Hepatocyte (in vitro differentiated cells): ENCODE measurements at regions not wholly inside any gene's neighbourhood (a gene's known extent, or its start where the extent isn't known, plus 50 kb on each side); places are given as distances from the start of the nearest gene placed in this dataset.

Source experiments
- DNase-seq: peaks from one replicate; pipeline ENCODE4 v3.0.0-alpha.2; 2016; ENCODE audit warnings: low spot score
- H2AFZ ChIP-seq: fragments of 200-600 bp; sonication (generic); 2 replicates; pipeline ENCODE4 v1.6.0; 2016; ENCODE audit warnings: antibody characterized with exemption, mild to moderate bottlenecking
- H3K27ac ChIP-seq: fragments of 200-600 bp; sonication (generic); 2 replicates; pipeline ENCODE4 v1.5.1; 2016; ENCODE audit warnings: mild to moderate bottlenecking
- H3K27me3 ChIP-seq: fragments of 200-600 bp; sonication (generic); 2 replicates; pipeline ENCODE4 v1.6.1; 2016
- H3K36me3 ChIP-seq: fragments of 200-600 bp; sonication (generic); replicated peaks from 2 replicates; pipeline ENCODE4 v1.5.1; 2016; ENCODE audit warnings: low read depth; ENCODE audit not compliant: insufficient read depth
- H3K4me1 ChIP-seq: fragments of 200-600 bp; sonication (generic); 2 replicates; pipeline ENCODE4 v1.5.1; 2016; ENCODE audit warnings: mild to moderate bottlenecking, moderate library complexity; ENCODE audit not compliant: insufficient read depth
- H3K4me2 ChIP-seq: fragments of 200-600 bp; sonication (generic); 2 replicates; pipeline ENCODE4 v1.6.0; 2016
- H3K4me3 ChIP-seq: fragments of 200-600 bp; sonication (generic); 2 replicates; pipeline ENCODE4 v1.5.1; 2016; ENCODE audit warnings: mild to moderate bottlenecking
- H3K79me2 ChIP-seq: fragments of 200-600 bp; sonication (generic); 2 replicates; pipeline ENCODE4 v1.6.0; 2017; ENCODE audit warnings: mild to moderate bottlenecking
- H3K9me2 ChIP-seq: fragments of 200-600 bp; sonication (generic); replicated peaks from 2 replicates; pipeline ENCODE4 v1.6.0; 2017; ENCODE audit warnings: mild to moderate bottlenecking; ENCODE audit not compliant: insufficient read depth
- H3K9me3 ChIP-seq: fragments of 200-600 bp; sonication (generic); 2 replicates; pipeline ENCODE4 v1.5.1; 2016; ENCODE audit warnings: low read depth, mild to moderate bottlenecking
- H4K20me1 ChIP-seq: fragments of 200-600 bp; sonication (generic); 2 replicates; pipeline ENCODE4 v1.6.0; 2016; ENCODE audit warnings: mild to moderate bottlenecking; ENCODE audit not compliant: insufficient read depth, poor library complexity, severe bottlenecking
- CTCF ChIP-seq: fragments of 200-600 bp; sonication (generic); IDR thresholded peaks from 2 replicates; pipeline ENCODE4 v1.5.1; 2016; ENCODE audit warnings: antibody characterized with exemption, mild to moderate bottlenecking; ENCODE audit not compliant: poor library complexity
- EZH2 ChIP-seq: fragments of 200-600 bp; sonication (generic); IDR thresholded peaks from 2 replicates; pipeline ENCODE4 v1.6.1; 2016; ENCODE audit warnings: antibody characterized with exemption, mild to moderate bottlenecking, borderline replicate concordance
- EZH2phosphoT487 ChIP-seq: fragments of 200-600 bp; sonication (generic); IDR thresholded peaks from one replicate; pipeline ENCODE4 v1.6.1; 2018; ENCODE audit warnings: antibody characterized with exemption, mild to moderate bottlenecking, low read depth, moderate library complexity; ENCODE audit not compliant: unreplicated experiment, severe bottlenecking
- WGBS: methylation state at CpG from one replicate; pipeline ENCODE4 v1.1.6; 2016; ENCODE audit warnings: low lambda C conversion rate; ENCODE audit errors: missing lambda C conversion rate; 5-methylcytosine and 5-hydroxymethylcytosine counted together

GRCh38 chr3:74491874-74492273, 122.6 kb downstream of the CNTN3 start:
- H3K9me3 ChIP-seq, result no peaks in the 10 kb centered on the region
- H3K79me2 ChIP-seq, result no peaks in the 10 kb centered on the region
- H3K36me3 ChIP-seq, result no peaks in the 10 kb centered on the region
- H3K4me3 ChIP-seq, result no peak overlapping the region
- H3K27me3 ChIP-seq, result no peaks in the 10 kb centered on the region
- H3K27ac ChIP-seq, result no peak overlapping the region
- no peak for DNase-seq
- TF ChIP-seq EZH2phosphoT487, result no peak
- no peak for TF ChIP-seq CTCF
- TF ChIP-seq EZH2, result no peak
- no peaks in the 10 kb centered on the region for H3K9me2 ChIP-seq
- WGBS, result 81% methylated on average over 1 of the region's 1 CpG
- H3K4me1 ChIP-seq, result no peaks in the 10 kb centered on the region
- no peaks in the 10 kb centered on the region for H4K20me1 ChIP-seq
- H2AFZ ChIP-seq, result no peak overlapping the region
- no peak overlapping the region for H3K4me2 ChIP-seq

GRCh38 chr3:74489050-74489792, 125.2 kb downstream of the CNTN3 start:
- 44% methylated on average over 3 of the region's 3 CpGs for whole genome bisulfite sequencing
- no peaks in the 10 kb centered on the region for H3K9me3 ChIP-seq
- H3K4me1 ChIP-seq, result no peaks in the 10 kb centered on the region
- H3K4me3 ChIP-seq, result no peak overlapping the region
- no peak overlapping the region for H3K27ac ChIP-seq
- no peaks in the 10 kb centered on the region for H3K9me2 ChIP-seq
- no peak for DNase-seq
- no peak overlapping the region for H2AFZ ChIP-seq
- no peak overlapping the region for H3K4me2 ChIP-seq
- H3K79me2 ChIP-seq, result no peaks in the 10 kb centered on the region
- H3K36me3 ChIP-seq, result no peaks in the 10 kb centered on the region
- no peak for TF ChIP-seq CTCF
- no peaks in the 10 kb centered on the region for H4K20me1 ChIP-seq
- H3K27me3 ChIP-seq, result no peaks in the 10 kb centered on the region

- H3K4me2 ChIP-seq, result no peak overlapping the region
- no peak overlapping the region for H3K27ac ChIP-seq
- no peaks in the 10 kb centered on the region for H3K36me3 ChIP-seq
- H2AFZ ChIP-seq, result no peak overlapping the region
- no peak overlapping the region for H3K4me3 ChIP-seq
- no peaks in the 10 kb centered on the region for H3K4me1 ChIP-seq
- no peaks in the 10 kb centered on the region for H3K9me3 ChIP-seq
- H4K20me1 ChIP-seq, result no peaks in the 10 kb centered on the region
- no peaks in the 10 kb centered on the region for H3K27me3 ChIP-seq
- no peak for DNase-seq
- H3K79me2 ChIP-seq, result no peaks in the 10 kb centered on the region
- H3K9me2 ChIP-seq, result no peaks in the 10 kb centered on the region
- TF ChIP-seq EZH2 (no peak), EZH2phosphoT487 (no peak), CTCF (no peak)
Measured at GRCh38 chr3:74479915-74480314, 134.5 kb downstream of the CNTN3 start.

- no peak overlapping the region for H3K27ac ChIP-seq
- 96% methylated on average over 4 of the region's 4 CpGs for WGBS
- TF ChIP-seq EZH2phosphoT487, result no peak
- TF ChIP-seq CTCF, result no peak
- no peak for TF ChIP-seq EZH2
Measured at GRCh38 chr3:74470313-74470712, 144.1 kb downstream of the CNTN3 start.

More at GRCh38 chr3:74470313-74470712, 144.1 kb downstream of the CNTN3 start:
- Histone ChIP-seq H4K20me1 (no peaks in the 10 kb centered on the region), H3K4me2 (no peak overlapping the region), H3K27me3 (no peaks in the 10 kb centered on the region), H3K4me3 (no peak overlapping the region), H3K79me2 (no peaks in the 10 kb centered on the region), H2AFZ (no peak overlapping the region), H3K9me2 (no peaks in the 10 kb centered on the region), H3K4me1 (peaks cover 4% of the 10 kb centered on the region), H3K36me3 (no peaks in the 10 kb centered on the region), H3K9me3 (no peaks in the 10 kb centered on the region)
- no peak for DNase-seq
